Neural progenitor cell (in vitro differentiated cells): ENCODE measurements at regions not wholly inside any gene's neighbourhood (a gene's known extent, or its start where the extent isn't known, plus 50 kb on each side); places are given as distances from the start of the nearest gene placed in this dataset.
"Not testable (repeated sequence)": the region's sequence is repeated elsewhere in the genome, so short reads cannot be mapped to it uniquely, and the experiment has no call there.

Source experiments
- EZH2 ChIP-seq: fragments of 200-600 bp; sonication (generic); IDR thresholded peaks from 2 replicates; pipeline ENCODE4 v1.6.1; 2017; ENCODE audit warnings: antibody characterized with exemption, mild to moderate bottlenecking, moderate library complexity
- TF ChIP-seq, protein P1 (sequence below): fragments of 200-600 bp; sonication (generic); IDR thresholded peaks from 2 replicates; pipeline ENCODE4 v1.5.1; 2017; ENCODE audit warnings: antibody characterized with exemption, mild to moderate bottlenecking

DNA sequence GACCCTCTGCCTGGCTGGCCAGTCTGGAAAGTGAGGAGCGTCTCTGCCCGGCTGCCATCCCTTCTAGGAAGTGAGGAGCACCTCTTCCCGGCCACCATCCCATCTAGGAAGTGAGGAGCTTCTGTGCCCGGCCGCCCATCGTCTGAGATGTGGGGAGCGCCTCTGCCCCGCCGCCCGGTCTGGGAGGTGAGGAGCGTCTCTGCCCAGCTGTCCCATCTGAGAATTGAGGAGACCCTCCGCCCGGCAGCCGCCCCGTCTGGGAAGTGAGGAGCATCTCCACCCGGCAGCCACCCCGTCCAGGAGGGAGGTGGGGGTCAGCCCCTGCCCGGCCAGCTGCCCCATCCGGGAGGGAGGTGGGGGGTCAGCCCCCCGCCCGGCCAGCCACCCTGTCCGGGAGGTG is 500.3 kb downstream of the ZNF33B start:
- TF ChIP-seq, protein P1, sequence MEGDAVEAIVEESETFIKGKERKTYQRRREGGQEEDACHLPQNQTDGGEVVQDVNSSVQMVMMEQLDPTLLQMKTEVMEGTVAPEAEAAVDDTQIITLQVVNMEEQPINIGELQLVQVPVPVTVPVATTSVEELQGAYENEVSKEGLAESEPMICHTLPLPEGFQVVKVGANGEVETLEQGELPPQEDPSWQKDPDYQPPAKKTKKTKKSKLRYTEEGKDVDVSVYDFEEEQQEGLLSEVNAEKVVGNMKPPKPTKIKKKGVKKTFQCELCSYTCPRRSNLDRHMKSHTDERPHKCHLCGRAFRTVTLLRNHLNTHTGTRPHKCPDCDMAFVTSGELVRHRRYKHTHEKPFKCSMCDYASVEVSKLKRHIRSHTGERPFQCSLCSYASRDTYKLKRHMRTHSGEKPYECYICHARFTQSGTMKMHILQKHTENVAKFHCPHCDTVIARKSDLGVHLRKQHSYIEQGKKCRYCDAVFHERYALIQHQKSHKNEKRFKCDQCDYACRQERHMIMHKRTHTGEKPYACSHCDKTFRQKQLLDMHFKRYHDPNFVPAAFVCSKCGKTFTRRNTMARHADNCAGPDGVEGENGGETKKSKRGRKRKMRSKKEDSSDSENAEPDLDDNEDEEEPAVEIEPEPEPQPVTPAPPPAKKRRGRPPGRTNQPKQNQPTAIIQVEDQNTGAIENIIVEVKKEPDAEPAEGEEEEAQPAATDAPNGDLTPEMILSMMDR, result not testable (repeated sequence)
- not testable (repeated sequence) for TF ChIP-seq EZH2
